MM.1S (cell line): ENCODE measurements at regions not wholly inside any gene's neighbourhood (a gene's known extent, or its start where the extent isn't known, plus 50 kb on each side); places are given as distances from the start of the nearest gene placed in this dataset.

Experiments
- DNase-seq: peaks from one replicate; pipeline ENCODE4 v3.0.0-alpha.2; 2015
- H2AFZ ChIP-seq: fragments of 300-600 bp; sonication (generic); 2 replicates; pipeline ENCODE4 v1.6.0; 2016; ENCODE audit warnings: antibody characterized with exemption, low read length
- H3F3A ChIP-seq: fragments of 300-600 bp; sonication (generic); 2 replicates; pipeline ENCODE4 v1.6.1; 2016; ENCODE audit warnings: mild to moderate bottlenecking, antibody characterized with exemption, low read length, moderate library complexity, mixed read lengths; ENCODE audit not compliant: insufficient read depth
- H3K27ac ChIP-seq: fragments of 300-600 bp; sonication (generic); 2 replicates; pipeline ENCODE4 v1.5.1; 2016; ENCODE audit warnings: mild to moderate bottlenecking, low read length
- H3K27me3 ChIP-seq: fragments of 300-600 bp; sonication (generic); replicated peaks from 2 replicates; pipeline ENCODE4 v1.6.0; 2016; ENCODE audit warnings: low read length; ENCODE audit not compliant: insufficient read depth
- H3K36me3 ChIP-seq: fragments of 300-600 bp; sonication (generic); replicated peaks from 2 replicates; pipeline ENCODE4 v1.6.1; 2016; ENCODE audit warnings: mild to moderate bottlenecking, low read length, mixed read lengths; ENCODE audit not compliant: insufficient read depth
- H3K4me1 ChIP-seq: fragments of 300-600 bp; sonication (generic); 2 replicates; pipeline ENCODE4 v1.6.1; 2016; ENCODE audit warnings: low read length, mixed read lengths
- H3K4me2 ChIP-seq: fragments of 300-600 bp; sonication (generic); 2 replicates; pipeline ENCODE4 v1.6.0; 2016; ENCODE audit warnings: low read depth, low read length
- H3K4me3 ChIP-seq: fragments of 300-600 bp; sonication (generic); 2 replicates; pipeline ENCODE4 v1.5.1; 2016; ENCODE audit warnings: low read length, mixed read lengths
- H3K79me2 ChIP-seq: fragments of 300-600 bp; sonication (generic); 2 replicates; pipeline ENCODE4 v1.6.1; 2016; ENCODE audit warnings: mixed run types, low read length, mixed read lengths
- H3K9ac ChIP-seq: fragments of 300-600 bp; sonication (generic); 2 replicates; pipeline ENCODE4 v1.6.1; 2016; ENCODE audit warnings: low read length, mixed read lengths
- H3K9me2 ChIP-seq: fragments of 300-600 bp; sonication (generic); replicated peaks from 2 replicates; pipeline ENCODE4 v1.6.1; 2016; ENCODE audit warnings: mild to moderate bottlenecking, low read length, mixed read lengths; ENCODE audit not compliant: insufficient read depth
- H3K9me3 ChIP-seq: fragments of 300-600 bp; sonication (generic); replicated peaks from 2 replicates; pipeline ENCODE4 v1.6.1; 2016; ENCODE audit warnings: mild to moderate bottlenecking, low read length, mixed read lengths; ENCODE audit not compliant: insufficient read depth
- H4K20me1 ChIP-seq: fragments of 300-600 bp; sonication (generic); 2 replicates; pipeline ENCODE4 v1.6.1; 2016; ENCODE audit warnings: mild to moderate bottlenecking, low read length, moderate library complexity, mixed read lengths; ENCODE audit not compliant: insufficient read depth
- CTCF ChIP-seq: fragments of 300-600 bp; sonication (generic); IDR thresholded peaks from 2 replicates; pipeline ENCODE4 v1.5.1; 2016; ENCODE audit warnings: antibody characterized with exemption, low read length, mixed read lengths
- EZH2 ChIP-seq: fragments of 300-600 bp; sonication (generic); optimal IDR thresholded peaks from 2 replicates; pipeline ENCODE3; 2017; ENCODE audit warnings: low read depth, mild to moderate bottlenecking, antibody characterized with exemption, low read length, mixed read lengths
- EZH2phosphoT487 ChIP-seq: fragments of 300-600 bp; sonication (generic); IDR thresholded peaks from 2 replicates; pipeline ENCODE4 v1.6.1; 2018; ENCODE audit warnings: antibody characterized with exemption, low read length

DNA sequence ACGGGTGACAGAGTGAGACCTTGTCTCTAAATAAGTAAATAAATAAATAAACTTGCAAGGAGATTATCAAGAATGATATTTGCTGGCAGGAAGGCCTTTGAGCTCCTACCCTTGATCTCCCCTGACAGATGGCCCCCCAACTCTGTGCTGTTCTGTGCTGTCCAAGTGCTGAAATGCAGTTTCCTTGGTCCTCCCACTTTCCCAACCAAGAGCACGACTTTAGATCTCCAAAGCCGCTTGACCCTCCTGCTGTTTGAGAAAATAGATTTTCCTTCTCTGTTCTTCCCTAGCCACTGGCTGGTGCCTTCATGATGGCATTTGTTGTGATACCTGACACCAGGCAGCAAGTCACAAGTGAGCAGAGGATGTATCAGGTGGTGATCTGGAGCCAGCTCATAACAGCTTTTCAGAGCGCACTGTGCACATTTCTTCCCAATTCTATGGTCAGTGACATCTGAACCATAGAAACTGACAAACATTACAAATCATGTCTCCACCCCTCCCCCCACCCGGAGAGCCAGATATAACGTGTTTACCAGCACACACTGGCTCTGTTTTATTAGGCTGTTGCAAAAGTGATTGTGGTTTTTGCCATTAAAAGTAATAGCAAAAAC is 80.0 kb upstream of the PUM3 start:
- no peak overlapping the region for H2AFZ ChIP-seq
- no peak overlapping the region for H3K4me3 ChIP-seq
- H3K9me2 ChIP-seq = no peaks in the 10 kb centered on the region
- H3K9ac ChIP-seq = no peak overlapping the region
- no peaks in the 10 kb centered on the region for H4K20me1 ChIP-seq
- no peaks in the 10 kb centered on the region for H3K79me2 ChIP-seq
- H3K4me2 ChIP-seq = no peak overlapping the region
- no peaks in the 10 kb centered on the region for H3K9me3 ChIP-seq
- TF ChIP-seq EZH2 (no peak), EZH2phosphoT487 (no peak), CTCF (no peak)
- no peaks in the 10 kb centered on the region for H3K27me3 ChIP-seq
- H3K27ac ChIP-seq = no peak overlapping the region
- H3K4me1 ChIP-seq = no peaks in the 10 kb centered on the region
- no peaks in the 10 kb centered on the region for H3K36me3 ChIP-seq
- no peak for DNase-seq
- no peaks in the 10 kb centered on the region for H3F3A ChIP-seq

GRCh38 chr9:2919347-2919746 is 75.5 kb upstream of the PUM3 start:
- Histone ChIP-seq H2AFZ (no peak overlapping the region), H3K4me1 (no peaks in the 10 kb centered on the region), H3K9me2 (no peaks in the 10 kb centered on the region), H3K27ac (no peak overlapping the region), H3K79me2 (no peaks in the 10 kb centered on the region), H3K36me3 (no peaks in the 10 kb centered on the region), H4K20me1 (no peaks in the 10 kb centered on the region), H3K4me3 (no peak overlapping the region), H3K4me2 (no peak overlapping the region), H3F3A (no peaks in the 10 kb centered on the region), H3K27me3 (no peaks in the 10 kb centered on the region), H3K9me3 (no peaks in the 10 kb centered on the region), H3K9ac (no peak overlapping the region)
- DNase-seq = no peak
- TF ChIP-seq EZH2phosphoT487 = no peak
- TF ChIP-seq CTCF = no peak
- no peak for TF ChIP-seq EZH2

DNA sequence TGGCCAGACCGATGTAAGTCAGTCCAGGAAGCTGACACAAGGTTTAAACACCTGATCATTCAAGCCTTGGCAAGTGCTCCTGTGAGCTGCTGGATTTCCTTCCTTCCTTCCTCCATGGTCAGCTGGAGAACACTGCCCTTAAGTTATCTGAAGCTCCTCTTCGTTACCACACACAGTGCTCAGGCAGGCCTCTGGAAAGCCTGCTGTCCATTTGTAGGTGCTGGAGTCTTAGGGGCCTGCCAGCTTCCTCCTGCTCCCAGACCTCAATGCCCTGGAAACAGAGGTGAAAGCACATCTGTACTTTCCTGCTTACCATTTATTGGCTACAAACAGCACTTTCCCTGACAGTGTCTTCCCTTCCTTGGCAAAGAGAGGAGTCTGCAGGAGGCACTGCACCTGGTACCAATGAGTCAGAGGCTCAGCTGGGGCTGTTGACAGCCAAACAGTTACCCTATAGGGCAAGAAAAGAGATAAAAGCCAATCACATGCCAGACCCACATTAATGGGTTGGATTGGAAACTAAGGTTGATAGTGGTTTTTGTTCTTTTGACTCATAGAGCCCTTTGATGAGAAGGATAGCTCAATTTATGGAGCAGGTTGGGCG is 72.6 kb upstream of the PUM3 start:
- no peak for DNase-seq
- no peaks in the 10 kb centered on the region for H3K9me2 ChIP-seq

More for the DNA sequence above, 72.6 kb upstream of the PUM3 start:
- no peaks in the 10 kb centered on the region for H3K36me3 ChIP-seq
- no peak overlapping the region for H3K4me2 ChIP-seq
- H2AFZ ChIP-seq = no peak overlapping the region
- no peaks in the 10 kb centered on the region for H3F3A ChIP-seq
- no peaks in the 10 kb centered on the region for H3K4me1 ChIP-seq
- no peaks in the 10 kb centered on the region for H3K79me2 ChIP-seq
- no peak overlapping the region for H3K27ac ChIP-seq
- no peaks in the 10 kb centered on the region for H3K27me3 ChIP-seq
- H3K9ac ChIP-seq = no peak overlapping the region
- no peaks in the 10 kb centered on the region for H3K9me3 ChIP-seq
- TF ChIP-seq EZH2phosphoT487 (no peak), EZH2 (no peak), CTCF (no peak)
- no peaks in the 10 kb centered on the region for H4K20me1 ChIP-seq
- no peak overlapping the region for H3K4me3 ChIP-seq
